Thymus (tissue), 11 donors: ENCODE measurements at regions not wholly inside any gene's neighbourhood (a gene's known extent, or its start where the extent isn't known, plus 50 kb on each side); places are given as distances from the start of the nearest gene placed in this dataset.

ENCODE experiments used
- DNase-seq, 9 donors: peaks; one replicate each; pipeline ENCODE4 v3.0.0-alpha.2; 2013; ENCODE audit warnings: low spot score in 9 of 9, low read depth in 6 of 9, missing footprints in 1 of 9
- H3K27ac ChIP-seq, 2 donors: one replicate each; pipeline ENCODE4 v1.5.1; 2013; ENCODE audit warnings: control low read depth in 1 of 2, low read depth in 1 of 2, low read length in 1 of 2, mild to moderate bottlenecking in 1 of 2, moderate library complexity in 1 of 2
- H3K27me3 ChIP-seq, 2 donors: one replicate each; pipeline ENCODE4 v1.5.1; 2013; ENCODE audit warnings: low read length in 1 of 2; ENCODE audit not compliant: control insufficient read depth in 2 of 2, insufficient read depth in 1 of 2
- H3K36me3 ChIP-seq, 2 donors: one replicate each; pipeline ENCODE4 v1.5.1; 2013; ENCODE audit warnings: low read length in 1 of 2, mild to moderate bottlenecking in 1 of 2, moderate library complexity in 1 of 2; ENCODE audit not compliant: control insufficient read depth in 2 of 2, insufficient read depth in 2 of 2
- H3K4me1 ChIP-seq, 2 donors: one replicate each; pipeline ENCODE4 v1.5.1; 2013; ENCODE audit warnings: low read length in 2 of 2; ENCODE audit not compliant: control insufficient read depth in 2 of 2, insufficient read depth in 2 of 2
- H3K4me3 ChIP-seq, 2 donors: one replicate each; pipeline ENCODE4 v1.5.1; 2013; ENCODE audit warnings: low read length in 2 of 2, control low read depth in 1 of 2, mild to moderate bottlenecking in 1 of 2
- H3K9me3 ChIP-seq, 2 donors: one replicate each; pipeline ENCODE4 v1.5.1; 2013; ENCODE audit warnings: low read length in 1 of 2, mild to moderate bottlenecking in 1 of 2; ENCODE audit not compliant: control insufficient read depth in 2 of 2, insufficient read depth in 1 of 2
- WGBS: extraction: QIAGEN DNeasy Blood & Tissue Kit; methylation state at CpG from one replicate; pipeline ENCODE4 v1.1.7; 2013; 5-methylcytosine and 5-hydroxymethylcytosine counted together
- donor health status: healthy.

DNA sequence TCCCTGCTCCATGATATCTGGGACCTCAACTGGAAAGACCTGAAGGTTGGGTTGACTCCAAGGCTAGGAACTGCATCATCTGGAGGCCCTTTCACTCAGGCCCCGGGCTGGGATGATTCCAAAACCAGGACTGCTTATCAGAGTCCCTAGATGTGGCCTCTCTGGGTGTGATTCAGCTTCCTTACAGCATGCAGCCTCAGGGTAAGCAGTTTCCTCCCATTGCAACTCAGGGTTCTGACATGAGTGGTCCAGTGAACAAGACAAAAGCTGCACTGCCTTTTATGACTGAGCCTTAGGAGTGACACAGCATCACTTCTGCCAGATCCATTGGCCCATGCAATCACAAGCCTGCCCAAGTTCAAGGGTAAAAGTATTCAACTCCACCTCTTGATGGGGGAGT lies 502.8 kb downstream of the COG6 start:
- H3K4me3 ChIP-seq: no peak overlapping the region
- H3K27me3 ChIP-seq: no peaks in the 10 kb centered on the region
- 27% methylated on average over 1 of the region's 1 CpG for WGBS
- H3K27ac ChIP-seq: no peak overlapping the region
- no peaks in the 10 kb centered on the region for H3K9me3 ChIP-seq
- no peaks in the 10 kb centered on the region for H3K36me3 ChIP-seq
- no peaks in the 10 kb centered on the region for H3K4me1 ChIP-seq
- DNase-seq: no peak

DNA sequence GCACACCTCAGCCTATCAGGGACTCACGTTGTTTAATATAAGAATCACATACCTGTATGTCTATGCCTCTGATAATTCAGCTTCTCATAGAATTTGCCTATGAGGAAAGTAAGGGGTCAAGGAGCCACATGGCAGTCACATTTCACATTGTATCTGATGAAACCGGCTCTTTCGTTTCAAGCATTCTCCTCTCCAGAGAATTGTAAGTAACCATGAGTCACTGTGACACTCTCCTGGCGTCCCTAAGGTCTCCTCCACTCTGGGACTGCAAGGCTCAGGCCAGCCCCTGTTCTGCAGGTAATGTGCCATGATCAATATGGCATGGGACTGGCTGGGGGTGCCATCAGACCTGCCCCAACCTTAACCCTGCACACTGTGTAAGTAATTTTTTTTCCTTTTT lies 503.3 kb downstream of the COG6 start:
- no peaks in the 10 kb centered on the region for H3K4me1 ChIP-seq
- no peak overlapping the region for H3K27ac ChIP-seq
- no peaks in the 10 kb centered on the region for H3K27me3 ChIP-seq
- no peak for DNase-seq
- WGBS: 98% methylated on average over 4 of the region's 4 CpGs
- no peaks in the 10 kb centered on the region for H3K36me3 ChIP-seq
- H3K9me3 ChIP-seq: no peaks in the 10 kb centered on the region
- no peak overlapping the region for H3K4me3 ChIP-seq

DNA sequence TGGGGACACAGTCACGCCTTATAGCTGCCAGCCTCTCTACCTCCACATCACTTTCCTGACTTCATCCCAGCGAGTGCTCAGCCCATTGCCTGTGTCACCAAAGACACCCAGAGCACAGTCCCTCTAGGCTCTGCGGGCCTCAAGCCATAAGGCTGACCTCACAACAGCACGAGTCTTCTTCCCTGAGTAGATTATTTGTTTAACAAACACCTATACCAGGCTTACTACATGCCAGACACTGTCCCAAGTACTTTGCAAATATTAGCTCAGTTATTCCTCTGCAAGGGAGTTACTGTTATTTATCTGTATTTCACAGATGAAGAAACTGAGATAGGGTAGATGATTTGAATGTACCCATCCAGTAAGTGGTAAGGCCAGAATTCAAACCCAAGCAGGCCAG lies 504.3 kb downstream of the COG6 start:
- H3K27me3 ChIP-seq: no peaks in the 10 kb centered on the region
- H3K9me3 ChIP-seq: no peaks in the 10 kb centered on the region
- no peak overlapping the region for H3K4me3 ChIP-seq
- no peaks in the 10 kb centered on the region for H3K4me1 ChIP-seq
- no peak for DNase-seq
- 97% methylated on average over 4 of the region's 4 CpGs for WGBS
- H3K36me3 ChIP-seq: no peaks in the 10 kb centered on the region
- no peak overlapping the region for H3K27ac ChIP-seq

DNA sequence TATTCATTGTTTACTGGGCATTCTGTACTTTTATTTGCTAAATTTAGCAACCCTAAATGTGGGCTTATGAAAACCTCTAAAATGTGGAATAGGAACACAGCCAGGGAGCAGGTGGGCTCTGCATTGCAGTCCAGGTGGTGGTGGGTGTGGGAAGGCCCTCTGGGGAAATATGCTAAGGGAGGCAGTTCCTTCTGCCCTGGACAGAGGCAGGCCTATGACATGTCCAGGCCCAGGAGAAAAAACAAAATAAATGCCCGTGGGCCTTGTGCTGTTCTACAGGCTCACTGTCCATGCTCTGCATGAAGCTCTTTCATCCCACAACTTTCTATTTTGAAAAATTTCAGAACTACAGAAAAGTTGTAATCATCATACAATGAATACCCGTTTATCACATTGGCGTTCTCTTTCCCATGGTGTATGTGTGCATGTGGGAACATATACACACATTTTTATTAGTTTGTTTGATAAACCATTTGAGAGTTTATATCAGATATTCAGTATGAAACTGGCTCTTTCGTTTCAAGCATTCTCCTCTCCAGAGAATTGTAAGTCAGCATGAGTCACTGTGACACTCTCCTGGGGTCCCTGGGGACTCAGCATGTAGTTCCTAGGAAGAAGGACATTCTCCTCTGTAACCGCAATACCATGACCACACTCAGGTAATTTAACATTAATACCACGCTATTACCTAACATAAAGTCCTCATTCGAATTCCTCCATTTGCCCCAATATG lies 505.3 kb downstream of the COG6 start:
- Histone ChIP-seq H3K4me3 (no peak overlapping the region), H3K27me3 (no peaks in the 10 kb centered on the region), H3K27ac (no peak overlapping the region), H3K36me3 (no peaks in the 10 kb centered on the region), H3K9me3 (no peaks in the 10 kb centered on the region), H3K4me1 (no peaks in the 10 kb centered on the region)
- DNase-seq: no peak
- 96% methylated on average over 7 of the region's 7 CpGs for WGBS

DNA sequence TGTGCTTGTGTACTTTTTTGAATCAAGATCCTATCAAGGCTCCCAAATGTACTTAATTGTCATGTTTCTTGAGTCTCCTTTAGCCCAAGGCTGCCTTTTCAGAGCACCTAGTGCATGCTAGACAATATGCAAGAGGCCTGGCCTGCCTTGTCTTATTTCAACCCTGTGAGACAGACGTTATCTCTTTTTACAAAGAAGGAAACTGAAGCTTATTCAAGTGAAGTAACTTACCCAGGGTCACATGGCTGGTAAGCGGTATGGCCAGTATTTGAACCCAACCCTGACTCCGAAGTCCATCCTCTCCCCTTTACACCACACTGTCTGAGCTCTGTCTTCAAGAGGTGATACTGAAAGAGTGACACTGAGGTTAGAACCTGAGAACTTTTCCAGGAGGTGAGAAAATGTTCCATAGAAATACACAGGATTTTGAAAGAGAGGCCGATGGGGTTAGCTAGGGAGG lies 505.1 kb downstream of the FOXO1 start:
- Histone ChIP-seq H3K27me3 (no peaks in the 10 kb centered on the region), H3K27ac (no peak overlapping the region), H3K4me3 (no peak overlapping the region), H3K4me1 (no peaks in the 10 kb centered on the region), H3K9me3 (no peaks in the 10 kb centered on the region), H3K36me3 (no peaks in the 10 kb centered on the region)
- DNase-seq: no peak
- WGBS: 99% methylated on average over 4 of the region's 4 CpGs

DNA sequence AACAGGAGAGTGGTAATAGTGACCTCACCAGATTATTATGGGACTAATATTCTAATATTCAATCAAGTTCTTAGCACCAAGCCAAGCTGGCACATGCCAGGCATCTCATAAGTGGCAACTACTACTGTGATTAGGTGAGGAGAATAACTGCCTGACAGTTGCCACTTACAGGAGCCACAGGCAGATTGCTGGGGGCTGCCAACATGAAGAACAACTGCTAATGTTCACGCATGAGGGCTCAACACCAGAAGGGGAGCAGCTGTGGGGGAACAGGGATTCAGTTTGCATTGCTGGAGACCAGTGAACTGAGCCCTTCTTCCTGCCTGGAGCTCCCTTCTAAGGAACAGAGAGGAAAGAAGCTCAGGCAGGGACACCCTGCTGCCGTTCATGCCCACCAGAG lies 504.5 kb downstream of the FOXO1 start:
- Histone ChIP-seq H3K9me3 (no peaks in the 10 kb centered on the region), H3K4me3 (no peak overlapping the region)

DNA sequence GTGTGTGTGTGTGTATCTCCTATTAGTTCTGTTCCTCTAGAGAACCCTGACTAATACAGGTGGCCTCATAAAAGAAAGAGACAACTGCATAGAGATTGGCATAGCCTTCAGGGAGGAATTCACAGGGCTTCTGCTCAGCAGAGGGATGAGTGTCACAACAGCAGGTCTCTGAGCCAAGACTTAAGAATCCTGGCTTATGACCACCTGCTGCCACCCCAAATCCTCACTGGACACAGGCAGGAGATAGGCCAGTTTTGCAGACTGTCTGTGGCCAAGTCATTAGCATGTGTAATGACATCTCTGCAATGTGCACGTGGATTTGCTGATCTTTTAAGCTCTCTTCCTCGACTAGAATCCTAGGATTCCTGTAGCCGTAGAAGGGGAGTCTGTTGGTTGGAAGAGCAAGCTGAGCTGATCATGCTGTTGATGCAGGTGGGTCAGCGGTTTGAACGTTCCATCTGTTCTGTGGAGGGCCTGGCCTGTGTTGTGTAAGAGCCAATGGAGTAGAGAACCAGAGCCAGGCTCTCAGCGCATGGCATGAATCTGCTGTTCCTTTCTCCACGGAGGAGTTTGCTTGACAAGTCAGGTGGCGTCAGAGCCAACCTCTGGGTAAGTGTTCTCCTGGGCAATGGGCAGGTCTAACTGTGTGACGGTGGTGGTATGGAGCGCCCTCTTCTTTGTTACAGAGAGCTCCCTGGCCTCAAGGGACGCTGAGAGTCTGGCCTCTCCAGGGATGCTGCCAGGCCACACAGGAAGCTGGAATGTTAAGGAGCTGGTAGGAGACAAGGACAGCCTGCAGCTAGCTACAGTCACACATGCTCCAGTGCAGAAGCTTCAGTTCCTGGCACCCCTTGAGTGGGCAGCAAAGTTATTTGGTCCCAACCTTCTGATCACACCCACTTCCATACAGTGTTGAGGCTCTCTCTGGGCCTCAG lies 503.1 kb downstream of the FOXO1 start:
- H3K27ac ChIP-seq: no peak overlapping the region
- H3K27me3 ChIP-seq: no peaks in the 10 kb centered on the region
- H3K36me3 ChIP-seq: no peaks in the 10 kb centered on the region
- no peak overlapping the region for H3K4me3 ChIP-seq
- no peaks in the 10 kb centered on the region for H3K9me3 ChIP-seq
- DNase-seq: no peak
- H3K4me1 ChIP-seq: no peaks in the 10 kb centered on the region
- WGBS: 92% methylated on average over 11 of the region's 11 CpGs

More for the DNA sequence above, 504.5 kb downstream of the FOXO1 start:
- Histone ChIP-seq H3K27me3 (no peaks in the 10 kb centered on the region), H3K4me1 (no peaks in the 10 kb centered on the region), H3K27ac (no peak overlapping the region), H3K36me3 (no peaks in the 10 kb centered on the region)
- DNase-seq: no peak
- 98% methylated on average over 2 of the region's 2 CpGs for WGBS

DNA sequence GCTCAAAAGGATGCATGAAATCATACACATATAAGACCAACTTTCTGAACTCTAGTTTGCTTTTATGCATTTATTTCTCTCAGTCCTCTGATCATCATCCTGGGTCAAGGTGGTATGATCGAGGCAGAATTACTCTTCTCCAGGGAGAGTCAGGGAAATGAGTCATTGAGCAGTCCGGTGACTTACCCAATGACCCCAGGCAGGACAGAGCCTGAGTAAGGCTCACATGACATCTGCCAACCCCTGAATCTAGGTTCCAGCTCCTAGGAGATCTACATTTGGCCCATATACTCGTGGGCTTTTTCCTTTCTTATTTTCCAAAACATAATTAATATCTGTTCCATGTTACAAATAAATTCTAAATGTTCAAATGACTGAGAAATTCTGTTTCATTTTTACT lies 502.3 kb downstream of the FOXO1 start:
- Histone ChIP-seq H3K27ac (no peak overlapping the region), H3K4me1 (peaks cover 0 to 4% of the 10 kb centered on the region in 2 donors), H3K27me3 (no peaks in the 10 kb centered on the region), H3K36me3 (no peaks in the 10 kb centered on the region), H3K9me3 (no peaks in the 10 kb centered on the region), H3K4me3 (no peak overlapping the region)
- 86% methylated on average over 3 of the region's 3 CpGs for WGBS
- DNase-seq: no peak

DNA sequence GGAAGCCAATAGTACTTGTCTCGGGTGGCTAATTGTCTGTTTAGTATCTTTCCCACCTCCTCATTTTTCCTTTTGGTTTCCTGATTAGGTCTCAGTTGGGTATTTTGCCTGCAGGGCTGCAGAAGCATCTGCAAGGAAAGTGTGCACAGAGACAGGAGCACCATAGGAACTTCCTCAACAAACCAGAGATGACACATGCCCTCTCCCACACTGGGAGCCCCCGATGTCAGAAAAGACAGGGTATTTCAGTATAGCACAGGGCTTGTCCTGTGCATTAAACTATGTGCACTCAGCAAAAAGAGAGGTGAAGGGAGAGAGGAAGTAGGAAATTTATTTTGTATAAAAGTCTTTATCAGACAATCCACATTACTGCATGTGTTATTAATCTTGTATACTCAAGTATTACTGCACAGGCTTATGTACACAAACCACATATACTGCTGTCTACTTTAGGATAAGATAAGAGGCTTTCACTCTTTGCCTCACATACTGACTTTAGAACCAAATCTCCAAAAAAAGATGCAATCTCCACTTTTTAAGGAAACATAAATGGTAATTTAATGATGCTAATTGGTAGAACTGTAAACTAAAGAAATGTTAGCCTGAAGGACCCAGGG lies 501.0 kb downstream of the FOXO1 start:
- H3K9me3 ChIP-seq: no peaks in the 10 kb centered on the region
- no peaks in the 10 kb centered on the region for H3K36me3 ChIP-seq
- no peak overlapping the region for H3K4me3 ChIP-seq
- no peak overlapping the region for H3K27ac ChIP-seq
- H3K27me3 ChIP-seq: peaks cover 0 to 3% of the 10 kb centered on the region in 2 donors
- WGBS: 63% methylated on average over 2 of the region's 2 CpGs
- peaks cover 0 to 4% of the 10 kb centered on the region in 2 donors for H3K4me1 ChIP-seq
- DNase-seq: no peak
